Stomach (tissue), 4 donors: ENCODE measurements at regions not wholly inside any gene's neighbourhood (a gene's known extent, or its start where the extent isn't known, plus 50 kb on each side); places are given as distances from the start of the nearest gene placed in this dataset.

Experiments used
- CTCF ChIP-seq, 7 experiments: fragments of 450-650 bp in 4 of 7; fragments of 200-600 bp in 3 of 7; sonication (generic) in 3 of 7; IDR thresholded peaks; one replicate each; pipeline ENCODE4 v1.5.1; 2016 to 2019; ENCODE audit warnings: antibody characterized with exemption in 7 of 7, control low read depth in 2 of 7, mild to moderate bottlenecking in 1 of 7
- EP300 ChIP-seq: sonication (generic); formaldehyde crosslinking; IDR thresholded peaks from one replicate; pipeline ENCODE4 v1.6.1; 2017; ENCODE audit warnings: antibody characterized with exemption
- POLR2A ChIP-seq, 4 donors: fragments of 450-650 bp; IDR thresholded peaks; one replicate each; pipeline ENCODE4 v1.6.1; 2016; ENCODE audit warnings: antibody characterized with exemption in 4 of 4, control low read depth in 2 of 4, mild to moderate bottlenecking in 1 of 4, moderate library complexity in 1 of 4
- POLR2AphosphoS5 ChIP-seq, 3 donors: sonication (generic); formaldehyde crosslinking; IDR thresholded peaks; one replicate each; pipeline ENCODE4 v1.6.1; 2016; ENCODE audit warnings: antibody characterized with exemption in 3 of 3

- TF ChIP-seq POLR2AphosphoS5 (IDR thresholded peaks at IDR 0.05) = no peak
- no peak for TF ChIP-seq CTCF (IDR thresholded peaks at IDR 0.05)
- TF ChIP-seq EP300 = no peak
- TF ChIP-seq POLR2A (IDR thresholded peaks at IDR 0.05) = no peak
These were observed 257.0 kb downstream of the KDM5D start for GRCh38 chrY:19487494-19487893.
